OCI-LY7 (cell line): ENCODE measurements at regions not wholly inside any gene's neighbourhood (a gene's known extent, or its start where the extent isn't known, plus 50 kb on each side); places are given as distances from the start of the nearest gene placed in this dataset.

Experiments used
- BruUV-seq: library from RNA; stranded (reverse); fragments of 400-500 nt; replicated peaks from 2 replicates; lab custom pipeline; 2021; lab: Mats Ljungman, UMichigan
- CTCF ChIA-PET: fragments of 300-600 bp; sonication (Branson Sonifier 250); formaldehyde crosslinking; loops from one replicate; lab custom pipeline; 2022; ENCODE audit warnings: antibody characterized with exemption; ENCODE audit not compliant: unreplicated experiment; lab: Charles Lee
- POLR2A ChIA-PET: fragments of 300-600 bp; sonication (Branson Sonifier 250); formaldehyde crosslinking; loops from one replicate; lab custom pipeline; 2022; ENCODE audit warnings: antibody characterized with exemption; lab: Charles Lee
- DNase-seq: peaks from one replicate; pipeline ENCODE4 v3.0.0-alpha.2; 2015; ENCODE audit warnings: low spot score
- H2AFZ ChIP-seq: fragments of 200-600 bp; sonication (generic), shearing (Covaris generic); 2 replicates; pipeline ENCODE4 v1.6.1; 2014; ENCODE audit warnings: mild to moderate bottlenecking, antibody characterized with exemption, low read length, moderate library complexity
- H3K27ac ChIP-seq: fragments of 200-600 bp; sonication (generic); 2 replicates; pipeline ENCODE4 v1.5.1; 2014; ENCODE audit warnings: mixed run types, low read depth, mild to moderate bottlenecking, moderate library complexity, low read length, inconsistent platforms; ENCODE audit not compliant: poor library complexity, severe bottlenecking
- H3K36me3 ChIP-seq: fragments of 200-600 bp; sonication (generic); 2 replicates; pipeline ENCODE4 v1.6.1; 2014; ENCODE audit warnings: mild to moderate bottlenecking, antibody characterized with exemption, low read length, moderate library complexity, mixed read lengths; ENCODE audit not compliant: insufficient read depth
- H3K4me1 ChIP-seq: fragments of 200-600 bp; sonication (generic); 2 replicates; pipeline ENCODE4 v1.5.1; 2014; ENCODE audit warnings: mild to moderate bottlenecking, low read length; ENCODE audit not compliant: insufficient read depth, poor library complexity, severe bottlenecking
- H3K4me2 ChIP-seq: fragments of 200-600 bp; sonication (generic); 2 replicates; pipeline ENCODE4 v1.6.1; 2014; ENCODE audit warnings: mild to moderate bottlenecking, low read length
- H3K4me3 ChIP-seq: fragments of 200-600 bp; sonication (generic); 2 replicates; pipeline ENCODE4 v1.5.1; 2014; ENCODE audit warnings: mild to moderate bottlenecking, low read depth, low read length; ENCODE audit not compliant: poor library complexity, severe bottlenecking
- H3K79me2 ChIP-seq: fragments of 200-600 bp; sonication (generic); 2 replicates; pipeline ENCODE4 v1.6.1; 2016; ENCODE audit warnings: low read depth, mild to moderate bottlenecking, low read length, moderate library complexity, mixed read lengths; ENCODE audit not compliant: insufficient read depth
- H3K9me2 ChIP-seq: fragments of 200-600 bp; sonication (generic); 2 replicates; pipeline ENCODE4 v1.6.1; 2016; ENCODE audit warnings: mild to moderate bottlenecking, low read length, mixed read lengths; ENCODE audit not compliant: insufficient read depth
- H3K9me3 ChIP-seq: fragments of 200-600 bp; sonication (generic); 2 replicates; pipeline ENCODE4 v1.6.1; 2014; ENCODE audit warnings: mild to moderate bottlenecking, mixed run types, low read length, mixed read lengths
- H4K20me1 ChIP-seq: fragments of 200-600 bp; sonication (generic); 2 replicates; pipeline ENCODE4 v1.6.1; 2014; ENCODE audit warnings: mild to moderate bottlenecking, antibody characterized with exemption, low read length, moderate library complexity, mixed read lengths; ENCODE audit not compliant: insufficient read depth
- EZH2phosphoT487 ChIP-seq: fragments of 200-600 bp; sonication (generic); IDR thresholded peaks from 2 replicates; pipeline ENCODE4 v1.6.1; 2018; ENCODE audit warnings: low read depth, borderline replicate concordance, mild to moderate bottlenecking, mixed run types, antibody characterized with exemption, low read length, moderate library complexity, mixed read lengths
- intact Hi-C: fragments of 100-400 bp; cut with micrococcal nuclease; formaldehyde crosslinking; loops from one replicate; pipeline ENCODE4 v1.10.0; 2022; ENCODE audit not compliant: unreplicated experiment
- TF ChIP-seq, protein P1 (sequence below): fragments of 200-600 bp; sonication (generic); conservative IDR thresholded peaks from 2 replicates; pipeline ENCODE4 v1.5.1; 2014; ENCODE audit warnings: mild to moderate bottlenecking, antibody characterized with exemption, low read length, moderate library complexity, mixed read lengths

GRCh38 chr3:178042376-178042775 lies 493.9 kb upstream of the KCNMB2 start:
- H3K79me2 ChIP-seq = no peaks in the 10 kb centered on the region
- no peak for TF ChIP-seq EZH2phosphoT487
- TF ChIP-seq, protein P1, sequence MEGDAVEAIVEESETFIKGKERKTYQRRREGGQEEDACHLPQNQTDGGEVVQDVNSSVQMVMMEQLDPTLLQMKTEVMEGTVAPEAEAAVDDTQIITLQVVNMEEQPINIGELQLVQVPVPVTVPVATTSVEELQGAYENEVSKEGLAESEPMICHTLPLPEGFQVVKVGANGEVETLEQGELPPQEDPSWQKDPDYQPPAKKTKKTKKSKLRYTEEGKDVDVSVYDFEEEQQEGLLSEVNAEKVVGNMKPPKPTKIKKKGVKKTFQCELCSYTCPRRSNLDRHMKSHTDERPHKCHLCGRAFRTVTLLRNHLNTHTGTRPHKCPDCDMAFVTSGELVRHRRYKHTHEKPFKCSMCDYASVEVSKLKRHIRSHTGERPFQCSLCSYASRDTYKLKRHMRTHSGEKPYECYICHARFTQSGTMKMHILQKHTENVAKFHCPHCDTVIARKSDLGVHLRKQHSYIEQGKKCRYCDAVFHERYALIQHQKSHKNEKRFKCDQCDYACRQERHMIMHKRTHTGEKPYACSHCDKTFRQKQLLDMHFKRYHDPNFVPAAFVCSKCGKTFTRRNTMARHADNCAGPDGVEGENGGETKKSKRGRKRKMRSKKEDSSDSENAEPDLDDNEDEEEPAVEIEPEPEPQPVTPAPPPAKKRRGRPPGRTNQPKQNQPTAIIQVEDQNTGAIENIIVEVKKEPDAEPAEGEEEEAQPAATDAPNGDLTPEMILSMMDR = no peak
- intact Hi-C loops = no loop called here
- H3K4me3 ChIP-seq = no peak overlapping the region
- no peaks in the 10 kb centered on the region for H3K36me3 ChIP-seq
- no TSS peak for BruUV-seq
- DNase-seq = no peak
- H3K4me2 ChIP-seq = no peak overlapping the region
- H3K27ac ChIP-seq = no peak overlapping the region
- H3K9me2 ChIP-seq = no peaks in the 10 kb centered on the region
- ChIA-PET POLR2A (no interaction called here), CTCF (no interaction called here)
- no peaks in the 10 kb centered on the region for H3K9me3 ChIP-seq
- H4K20me1 ChIP-seq = no peaks in the 10 kb centered on the region
- no peaks in the 10 kb centered on the region for H3K4me1 ChIP-seq
- H2AFZ ChIP-seq = no peak overlapping the region

- Histone ChIP-seq H4K20me1 (no peaks in the 10 kb centered on the region), H2AFZ (no peak overlapping the region), H3K9me3 (no peaks in the 10 kb centered on the region), H3K4me3 (no peak overlapping the region), H3K36me3 (no peaks in the 10 kb centered on the region), H3K4me2 (no peak overlapping the region), H3K9me2 (no peaks in the 10 kb centered on the region), H3K27ac (no peak overlapping the region), H3K4me1 (no peaks in the 10 kb centered on the region), H3K79me2 (no peaks in the 10 kb centered on the region)
- intact Hi-C loops = no loop called here
- ChIA-PET POLR2A (interaction anchor here (0.6 kb wide), 1 partner anchor 171 kb away, joined by 4 read pairs; no protein-coding TSS in a partner anchor), CTCF (no interaction called here)
- no peak for TF ChIP-seq EZH2phosphoT487
- TF ChIP-seq, protein P1 = no peak
- BruUV-seq = no TSS peak
- no peak for DNase-seq
Measured at GRCh38 chr3:178043084-178043483, 493.2 kb upstream of the KCNMB2 start.

DNA sequence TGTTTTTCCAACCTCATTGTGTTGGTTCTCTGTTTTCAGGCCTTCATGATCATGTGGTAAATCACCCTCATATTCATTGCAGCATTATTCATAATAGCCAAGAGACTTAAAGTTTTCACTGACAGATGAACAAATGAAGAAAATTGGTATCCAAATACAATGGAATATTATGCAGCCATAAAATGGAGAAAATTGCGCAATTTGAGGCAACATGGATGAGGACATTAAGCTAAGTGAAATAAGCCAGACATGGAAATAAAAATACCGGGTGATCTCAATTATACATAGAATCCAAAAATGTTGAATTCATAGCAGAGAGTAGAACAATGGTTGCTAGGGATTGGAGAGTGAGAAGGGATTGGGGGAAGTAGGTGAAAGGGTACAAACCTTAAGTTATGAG lies 491.9 kb upstream of the KCNMB2 start:
- ChIA-PET CTCF (no interaction called here), POLR2A (no interaction called here)
- no peak for DNase-seq
- no peaks in the 10 kb centered on the region for H3K9me3 ChIP-seq
- H3K79me2 ChIP-seq = no peaks in the 10 kb centered on the region
- H4K20me1 ChIP-seq = no peaks in the 10 kb centered on the region
- no peak overlapping the region for H3K27ac ChIP-seq
- intact Hi-C loops = no loop called here
- H2AFZ ChIP-seq = no peak overlapping the region
- no peaks in the 10 kb centered on the region for H3K4me1 ChIP-seq
- H3K4me3 ChIP-seq = no peak overlapping the region
- BruUV-seq = no TSS peak
- H3K4me2 ChIP-seq = no peak overlapping the region
- H3K9me2 ChIP-seq = no peaks in the 10 kb centered on the region
- no peaks in the 10 kb centered on the region for H3K36me3 ChIP-seq
- no peak for TF ChIP-seq EZH2phosphoT487
- TF ChIP-seq, protein P1 = no peak
